GM06990 (cell line): ENCODE measurements at regions not wholly inside any gene's neighbourhood (a gene's known extent, or its start where the extent isn't known, plus 50 kb on each side); places are given as distances from the start of the nearest gene placed in this dataset.

Experiments
- DNase-seq: peaks from one replicate; pipeline ENCODE4 v3.0.0-alpha.2; 2011; ENCODE audit not compliant: insufficient read length; ENCODE audit errors: extremely low read depth
- H3K27me3 ChIP-seq: replicated peaks from 2 replicates; pipeline ENCODE4 v1.6.0; 2011; ENCODE audit warnings: low read length; ENCODE audit not compliant: control insufficient read depth, insufficient read depth
- H3K36me3 ChIP-seq: 2 replicates; pipeline ENCODE4 v1.5.1; 2011; ENCODE audit warnings: low read length; ENCODE audit not compliant: control insufficient read depth, insufficient read depth
- H3K4me3 ChIP-seq: replicated peaks from 2 replicates; pipeline ENCODE4 v1.5.1; 2011; ENCODE audit warnings: low read depth, mild to moderate bottlenecking, control low read depth, low read length
- CTCF ChIP-seq: IDR thresholded peaks from 2 replicates; pipeline ENCODE4 v1.5.1; 2011; ENCODE audit warnings: low read length, control low read depth, mild to moderate bottlenecking, inconsistent platforms; ENCODE audit not compliant: insufficient read depth, poor library complexity, severe bottlenecking

DNA sequence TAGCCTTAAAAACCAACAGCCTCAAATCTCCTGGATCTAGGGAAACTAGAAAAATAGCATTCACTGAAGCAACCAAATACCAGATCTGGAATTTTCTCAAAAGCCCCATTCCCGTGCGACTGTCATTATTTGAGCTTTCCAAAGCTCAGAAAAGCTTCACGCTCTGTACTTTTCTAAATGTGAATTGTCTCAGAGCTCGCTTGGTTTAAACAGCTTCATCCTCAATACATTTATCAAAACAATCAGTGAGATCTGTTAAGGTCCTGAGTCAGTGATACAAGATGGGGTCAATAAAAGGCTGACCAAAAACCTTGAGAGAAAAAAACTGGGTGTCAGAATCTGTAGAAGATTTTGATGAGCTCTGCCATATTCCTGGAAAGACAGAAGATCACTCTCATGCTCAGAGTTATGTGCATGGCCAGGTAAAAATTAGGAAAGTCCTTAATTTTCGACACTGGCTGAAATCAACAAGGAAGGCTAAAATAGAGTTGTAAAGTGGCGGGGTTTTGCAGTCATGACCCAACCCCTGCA lies 60.2 kb upstream of the VPREB1 start:
- no peak overlapping the region for H3K4me3 ChIP-seq
- H3K36me3 ChIP-seq: no peaks in the 10 kb centered on the region
- TF ChIP-seq CTCF: no peak
- no peak for DNase-seq
- no peaks in the 10 kb centered on the region for H3K27me3 ChIP-seq

DNA sequence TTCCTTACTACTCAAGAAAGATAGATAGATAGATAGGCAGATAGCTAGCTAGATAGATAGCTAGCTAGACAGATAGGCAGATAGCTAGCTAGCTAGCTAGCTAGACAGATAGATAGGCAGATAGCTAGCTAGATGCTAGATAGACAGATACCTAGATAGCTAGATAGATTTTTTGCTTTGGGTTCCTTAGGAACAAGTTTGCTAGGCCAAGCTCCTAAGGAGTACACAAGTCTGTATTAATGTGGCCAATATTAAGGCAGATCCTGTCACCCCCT lies 61.7 kb upstream of the VPREB1 start:
- DNase-seq: no peak
- TF ChIP-seq CTCF: no peak
- Histone ChIP-seq H3K27me3 (no peaks in the 10 kb centered on the region), H3K36me3 (no peaks in the 10 kb centered on the region), H3K4me3 (no peak overlapping the region)

- Histone ChIP-seq H3K4me3 (no peak overlapping the region), H3K27me3 (no peaks in the 10 kb centered on the region), H3K36me3 (no peaks in the 10 kb centered on the region)
- no peak for TF ChIP-seq CTCF
- no peak for DNase-seq
Observed at GRCh38 chr22:22182218-22182989, 62.2 kb upstream of the VPREB1 start.

- no peak for TF ChIP-seq CTCF
- Histone ChIP-seq H3K4me3 (no peak overlapping the region), H3K36me3 (no peaks in the 10 kb centered on the region), H3K27me3 (no peaks in the 10 kb centered on the region)
- DNase-seq: no peak
Observed at GRCh38 chr22:22181341-22181850, 63.2 kb upstream of the VPREB1 start.

DNA sequence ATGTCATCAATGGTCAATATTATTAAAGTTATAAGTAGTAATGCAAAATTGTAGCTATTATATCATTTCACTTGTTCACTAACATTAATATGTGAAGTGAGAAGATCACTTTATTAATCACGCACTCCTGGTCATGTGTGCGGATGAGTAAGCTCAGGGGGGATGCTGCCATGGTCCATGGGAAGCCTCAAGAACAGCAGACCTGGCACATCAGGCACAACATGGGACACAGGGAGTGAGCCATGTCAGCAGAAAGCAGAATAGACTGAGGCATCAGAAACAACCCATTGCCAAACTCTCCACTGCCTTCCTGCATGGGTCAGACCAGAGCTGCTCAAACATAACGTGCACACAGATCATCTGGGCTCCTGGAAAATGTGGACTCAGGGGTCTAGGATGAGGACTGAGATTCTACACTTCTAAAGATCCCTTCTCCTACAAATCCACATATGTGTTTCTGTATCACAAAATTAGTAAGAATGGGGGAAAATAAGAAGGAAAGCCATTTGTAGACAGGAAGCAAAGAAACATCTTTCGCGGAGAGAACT lies 63.8 kb upstream of the VPREB1 start:
- Histone ChIP-seq H3K27me3 (no peaks in the 10 kb centered on the region), H3K4me3 (no peak overlapping the region), H3K36me3 (no peaks in the 10 kb centered on the region)
- no peak for DNase-seq
- no peak for TF ChIP-seq CTCF

- no peak for DNase-seq
- no peaks in the 10 kb centered on the region for H3K27me3 ChIP-seq
- no peak for TF ChIP-seq CTCF
Observed at GRCh38 chr22:22179858-22180257, 64.7 kb upstream of the VPREB1 start.

More at GRCh38 chr22:22179858-22180257, 64.7 kb upstream of the VPREB1 start:
- Histone ChIP-seq H3K4me3 (no peak overlapping the region), H3K36me3 (no peaks in the 10 kb centered on the region)
